ENCODE measurements at regions not wholly inside any gene's neighbourhood (a gene's known extent, or its start where the extent isn't known, plus 50 kb on each side); places are given as distances from the start of the nearest gene placed in this dataset.

DNA sequence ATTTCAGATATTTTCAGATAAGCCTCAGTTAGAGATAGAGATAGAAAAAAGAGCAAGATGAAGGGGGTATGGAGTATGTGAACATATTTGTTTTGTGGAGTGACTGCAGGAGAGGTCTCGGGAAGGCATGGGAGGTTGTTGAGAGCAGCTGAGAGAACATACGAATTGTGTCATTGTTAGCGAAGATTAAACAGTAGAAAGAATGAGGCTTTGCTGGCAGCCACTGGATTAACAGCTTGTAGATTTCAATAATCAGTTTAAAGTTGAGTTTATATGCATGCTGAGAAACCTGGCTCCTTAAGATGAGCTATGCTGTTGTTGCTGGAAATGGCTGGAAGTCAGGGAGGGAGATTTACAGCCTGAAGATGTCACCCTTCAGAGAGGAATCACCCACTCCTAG, 100.9 kb upstream of the SORCS3 start:
- ChIA-PET CTCF (no interaction called here), POLR2A (no interaction called here)
- no peak overlapping the region for H3K4me3 ChIP-seq (ENCODE audit: low read depth, low read length)
- TF ChIP-seq, protein P1, sequence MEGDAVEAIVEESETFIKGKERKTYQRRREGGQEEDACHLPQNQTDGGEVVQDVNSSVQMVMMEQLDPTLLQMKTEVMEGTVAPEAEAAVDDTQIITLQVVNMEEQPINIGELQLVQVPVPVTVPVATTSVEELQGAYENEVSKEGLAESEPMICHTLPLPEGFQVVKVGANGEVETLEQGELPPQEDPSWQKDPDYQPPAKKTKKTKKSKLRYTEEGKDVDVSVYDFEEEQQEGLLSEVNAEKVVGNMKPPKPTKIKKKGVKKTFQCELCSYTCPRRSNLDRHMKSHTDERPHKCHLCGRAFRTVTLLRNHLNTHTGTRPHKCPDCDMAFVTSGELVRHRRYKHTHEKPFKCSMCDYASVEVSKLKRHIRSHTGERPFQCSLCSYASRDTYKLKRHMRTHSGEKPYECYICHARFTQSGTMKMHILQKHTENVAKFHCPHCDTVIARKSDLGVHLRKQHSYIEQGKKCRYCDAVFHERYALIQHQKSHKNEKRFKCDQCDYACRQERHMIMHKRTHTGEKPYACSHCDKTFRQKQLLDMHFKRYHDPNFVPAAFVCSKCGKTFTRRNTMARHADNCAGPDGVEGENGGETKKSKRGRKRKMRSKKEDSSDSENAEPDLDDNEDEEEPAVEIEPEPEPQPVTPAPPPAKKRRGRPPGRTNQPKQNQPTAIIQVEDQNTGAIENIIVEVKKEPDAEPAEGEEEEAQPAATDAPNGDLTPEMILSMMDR (IDR thresholded peaks at IDR 0.05; ENCODE audit: insufficient read depth, low read length, missing control alignments): no peak
- no peak for DNase-seq (ENCODE audit: low read depth, low spot score)

DNA sequence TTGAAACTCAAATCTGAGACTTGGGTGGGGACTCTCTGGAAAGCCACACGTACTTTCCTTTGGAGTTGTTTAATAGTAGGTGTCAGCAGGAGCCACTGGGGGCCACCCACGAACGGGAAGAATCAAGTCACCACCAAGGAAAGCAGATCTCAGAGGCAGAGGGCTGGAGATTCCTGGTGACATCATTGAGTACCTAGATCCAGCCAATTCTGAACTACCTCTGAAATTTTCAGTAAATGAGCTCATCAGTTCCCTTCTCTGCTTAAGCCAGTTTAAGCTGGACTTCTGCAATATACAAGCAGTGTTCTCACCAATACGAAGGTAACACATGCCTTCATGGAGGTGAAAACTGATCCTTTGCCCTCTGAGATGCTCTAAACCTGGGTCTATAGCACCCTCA, 99.3 kb upstream of the SORCS3 start:
- TF ChIP-seq, protein P1 (IDR thresholded peaks at IDR 0.05; ENCODE audit: insufficient read depth, low read length, missing control alignments): no peak
- ChIA-PET POLR2A (no interaction called here), CTCF (no interaction called here)
- no peak for DNase-seq (ENCODE audit: low read depth, low spot score)
- H3K4me3 ChIP-seq (ENCODE audit: low read depth, low read length): no peak overlapping the region

DNA sequence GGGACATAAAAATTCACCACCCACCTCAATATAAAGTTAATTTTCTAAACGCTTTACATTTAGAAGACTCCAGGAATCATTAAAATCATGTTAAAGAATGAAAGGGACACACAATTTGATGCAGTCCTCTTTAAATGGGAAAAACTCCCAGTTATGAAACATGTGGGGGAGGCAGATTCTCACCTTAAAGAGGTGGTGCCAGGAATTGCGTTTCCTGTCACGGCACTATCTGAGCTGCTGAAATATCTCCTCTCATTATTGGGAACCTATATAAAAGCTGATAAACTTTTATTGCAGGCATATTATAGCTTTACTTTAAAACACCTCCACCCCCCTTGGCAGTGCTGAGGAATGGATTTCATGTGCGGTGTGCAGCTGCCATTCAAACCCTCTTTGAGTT, 94.8 kb upstream of the SORCS3 start:
- POLR2A ChIA-PET: no interaction called here
- TF ChIP-seq, protein P1 (IDR thresholded peaks at IDR 0.05; ENCODE audit: insufficient read depth, low read length, missing control alignments): no peak
- no peak overlapping the region for H3K4me3 ChIP-seq (ENCODE audit: low read depth, low read length)
- DNase-seq (ENCODE audit: low read depth, low spot score): no peak
- CTCF ChIA-PET: no interaction called here

DNA sequence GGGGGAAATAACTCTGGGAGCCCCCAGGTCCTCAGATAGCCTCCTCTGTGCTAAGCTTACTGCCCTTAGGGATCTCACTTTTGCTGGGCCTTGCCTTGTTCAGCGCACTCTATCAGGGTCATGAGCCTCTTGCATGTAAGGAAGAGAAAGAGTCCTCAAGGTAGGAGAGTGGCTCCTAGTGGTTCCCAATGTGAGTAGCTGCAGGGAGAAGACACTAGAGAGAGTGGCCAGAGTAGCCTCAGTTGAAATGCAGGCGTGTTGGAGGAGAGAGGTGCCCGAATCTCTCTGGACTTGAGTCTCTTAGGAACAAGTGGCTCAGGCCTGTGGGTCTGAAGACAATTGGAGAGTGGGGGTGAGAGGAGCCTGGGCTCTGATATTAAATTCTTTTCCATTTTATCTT, 94.3 kb upstream of the SORCS3 start:
- TF ChIP-seq, protein P1 (IDR thresholded peaks at IDR 0.05; ENCODE audit: insufficient read depth, low read length, missing control alignments): no peak
- no peak for DNase-seq (ENCODE audit: low read depth, low spot score)
- H3K4me3 ChIP-seq (ENCODE audit: low read depth, low read length): no peak overlapping the region
- ChIA-PET CTCF (no interaction called here), POLR2A (no interaction called here)

DNA sequence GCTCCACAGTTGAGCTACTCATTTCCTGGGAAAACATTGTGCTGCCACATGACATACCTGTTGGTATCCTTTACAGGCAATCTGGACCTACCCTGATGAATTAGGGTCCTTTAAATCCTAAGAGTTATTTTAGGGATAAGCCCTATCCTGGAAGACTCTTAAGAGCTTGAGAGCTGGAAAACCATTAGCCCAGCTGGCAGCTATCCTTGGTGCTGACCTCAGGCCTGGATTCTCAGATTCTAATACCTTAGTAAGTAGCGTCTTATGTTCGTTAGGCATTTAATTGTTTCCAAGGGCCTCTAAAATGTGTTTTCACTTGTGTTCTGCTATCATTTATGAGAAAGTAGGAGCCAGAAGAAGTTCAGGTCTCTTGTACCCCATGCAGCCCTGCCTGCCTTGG, 93.0 kb upstream of the SORCS3 start:
- H3K4me3 ChIP-seq (ENCODE audit: low read depth, low read length): no peak overlapping the region
- no peak for DNase-seq (ENCODE audit: low read depth, low spot score)
- POLR2A ChIA-PET: no interaction called here
- CTCF ChIA-PET: no interaction called here
- TF ChIP-seq, protein P1 (IDR thresholded peaks at IDR 0.05; ENCODE audit: insufficient read depth, low read length, missing control alignments): no peak

DNA sequence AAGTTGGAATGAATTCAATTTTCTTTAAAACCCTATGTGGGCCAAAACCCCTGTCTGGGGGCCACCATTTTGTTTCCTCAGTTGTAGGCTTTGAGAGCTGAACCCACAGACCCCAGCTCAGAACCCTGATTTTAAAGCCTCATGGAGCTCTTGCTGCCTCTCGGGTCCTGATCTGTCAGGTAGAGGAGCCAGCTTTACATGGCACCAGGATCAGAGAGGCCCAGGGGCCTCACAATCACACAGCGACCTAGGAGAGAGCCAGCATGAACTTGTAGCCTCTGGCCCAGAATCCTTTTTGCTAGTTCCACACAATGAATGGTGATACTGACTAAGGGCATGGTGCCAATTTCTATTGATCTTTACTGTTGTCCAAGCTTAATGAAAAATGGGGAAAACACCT, 84.3 kb upstream of the SORCS3 start:
- no peak for DNase-seq (ENCODE audit: low read depth, low spot score)
- CTCF ChIA-PET: interaction anchor here (1.1 kb wide), 1 partner anchor 151 kb away, joined by 3 read pairs; no protein-coding TSS in a partner anchor
- TF ChIP-seq, protein P1 (IDR thresholded peaks at IDR 0.05; ENCODE audit: insufficient read depth, low read length, missing control alignments): no peak
- H3K4me3 ChIP-seq (ENCODE audit: low read depth, low read length): no peak overlapping the region
- POLR2A ChIA-PET: no interaction called here
